ENCODE measurements at regions not wholly inside any gene's neighbourhood (a gene's known extent, or its start where the extent isn't known, plus 50 kb on each side); places are given as distances from the start of the nearest gene placed in this dataset.
A peak's percentile ranks its signal among the peaks of the same experiment; 100 is the strongest.

DNA sequence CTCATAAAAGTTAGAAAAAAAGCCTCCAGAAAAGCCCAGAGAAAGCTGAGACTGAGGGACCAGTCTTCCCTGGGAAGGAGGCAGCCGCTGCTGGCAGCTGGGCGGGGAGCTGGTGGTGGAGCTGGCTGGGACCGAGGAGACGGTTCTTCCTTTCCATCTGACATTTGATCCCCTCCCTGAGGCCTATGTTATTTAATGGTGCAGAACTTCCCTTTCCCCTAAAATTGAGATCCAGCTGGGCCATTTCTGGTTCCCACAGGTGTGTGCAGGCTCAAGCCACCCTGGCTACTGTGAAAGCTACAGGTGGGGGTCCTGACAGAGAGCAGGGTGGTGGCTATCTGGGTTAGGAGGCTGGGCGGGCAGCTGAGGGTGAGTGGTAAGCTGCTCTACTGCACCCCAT, 81.5 kb upstream of the FZD7 start:
- TF ChIP-seq POLR2A (IDR thresholded peaks at IDR 0.05): no peak
- TF ChIP-seq CTCF (IDR thresholded peaks at IDR 0.05): no peak
- 63 to 91% (median 71%) methylated on average over 5 of the region's 5 CpGs for WGBS, 4 donors
- H3K36me3 ChIP-seq: no peaks in the 10 kb centered on the region
- intact Hi-C loops (cut with DNase I): loop anchor here in 1 of 10 donors (5.0 kb wide), 1 partner anchor 85 kb away; no protein-coding TSS in a partner anchor
- H3K27me3 ChIP-seq: peaks cover 0 to 31% (median 0%) of the 10 kb centered on the region in 9 donors
- ATAC-seq (no peak), DNase-seq (no peak)
- H3K9me3 ChIP-seq: no peaks in the 10 kb centered on the region
- H3K4me3 ChIP-seq: no peak overlapping the region
- H3K27ac ChIP-seq: no peak overlapping the region
- peaks cover 0 to 11% (median 2%) of the 10 kb centered on the region in 12 donors for H3K4me1 ChIP-seq

- Histone ChIP-seq H3K9me3 (no peaks in the 10 kb centered on the region), H3K4me1 (peaks cover 0 to 11% (median 2%) of the 10 kb centered on the region in 12 donors), H3K4me3 (no peak overlapping the region), H3K27me3 (peaks cover 0 to 21% (median 0%) of the 10 kb centered on the region in 9 donors), H3K27ac (peak overlapping the region in 2 of 12 donors; percentile 19 to 37), H3K36me3 (no peaks in the 10 kb centered on the region)
- intact Hi-C loops (cut with DNase I): loop anchor here in 1 of 10 donors (5.0 kb wide), 1 partner anchor 84 kb away; no protein-coding TSS in a partner anchor
- 48 to 62% (median 58%) methylated on average over 3 to 4 of the region's 4 CpGs for WGBS, 4 donors
- peak in 4 of 5 donors; percentile 27 to 58 (median 46) for DNase-seq
- TF ChIP-seq POLR2A (IDR thresholded peaks at IDR 0.05) (no peak), CTCF (IDR thresholded peaks at IDR 0.05) (no peak)
- ATAC-seq: peak; percentile 79 to 96 (median 92)
Measured at GRCh38 chr2:201953396-201953795, 80.3 kb upstream of the FZD7 start.

DNA sequence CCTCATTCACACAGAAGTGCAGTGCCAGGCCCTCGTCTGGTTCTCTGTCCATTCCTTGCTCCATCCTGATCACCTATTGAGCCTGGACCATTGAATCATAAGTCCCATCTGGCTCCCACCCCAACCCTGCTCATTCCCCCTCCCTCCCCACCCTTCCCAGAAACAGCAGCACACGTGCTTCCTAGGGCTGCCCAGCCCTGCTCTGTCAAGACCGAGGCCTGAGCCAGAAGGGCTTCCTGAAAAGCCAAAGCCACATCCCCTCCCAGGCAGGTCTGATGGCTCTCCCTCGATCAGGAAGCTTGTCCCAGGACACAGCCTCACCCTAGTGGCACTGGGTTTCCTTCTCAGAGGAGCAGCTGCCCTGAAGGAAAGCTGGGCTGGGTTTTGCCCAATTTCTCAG, 79.8 kb upstream of the FZD7 start:
- intact Hi-C loops (cut with DNase I): loop anchor here in 1 of 10 donors (5.0 kb wide), 1 partner anchor 83 kb away; no protein-coding TSS in a partner anchor
- ATAC-seq: peak in 3 of 4 donors; percentile 23 to 51 (median 24)
- 37 to 50% (median 45%) methylated on average over 1 to 4 of the region's 4 CpGs for WGBS, 4 donors

DNA sequence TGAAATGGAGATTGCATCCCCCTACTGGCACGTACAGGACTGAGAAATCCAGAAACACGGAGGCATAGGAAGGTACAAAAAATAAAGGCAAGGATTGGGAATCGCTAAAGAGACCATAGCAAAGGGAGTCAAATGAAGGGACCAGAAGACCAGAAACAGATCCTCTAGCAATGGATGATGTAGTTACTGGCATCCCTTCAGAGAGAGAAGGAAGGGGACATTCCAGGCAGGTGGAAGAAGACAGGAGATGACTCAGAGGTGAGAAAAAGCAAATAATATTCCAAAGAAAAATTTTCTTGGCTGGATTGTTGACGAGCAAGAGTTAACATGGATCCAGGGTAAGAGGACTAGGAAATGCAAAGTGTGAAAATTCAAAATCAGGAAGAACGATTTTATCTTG, 78.4 kb upstream of the FZD7 start:
- no peak for ATAC-seq
- Histone ChIP-seq H3K27me3 (peaks cover 0 to 6% (median 0%) of the 10 kb centered on the region in 9 donors), H3K4me1 (peaks cover 0 to 11% (median 2%) of the 10 kb centered on the region in 12 donors), H3K36me3 (no peaks in the 10 kb centered on the region), H3K9me3 (no peaks in the 10 kb centered on the region), H3K4me3 (no peak overlapping the region), H3K27ac (no peak overlapping the region)
- WGBS, 4 donors: 73 to 76% (median 74%) methylated on average over 5 of the region's 5 CpGs
- DNase-seq: no peak
- intact Hi-C loops (cut with DNase I): no loop called here
- no peak for TF ChIP-seq CTCF (IDR thresholded peaks at IDR 0.05)
- no peak for TF ChIP-seq POLR2A (IDR thresholded peaks at IDR 0.05)

More for the DNA sequence above, 79.8 kb upstream of the FZD7 start:
- TF ChIP-seq POLR2A (IDR thresholded peaks at IDR 0.05) (no peak), CTCF (IDR thresholded peaks at IDR 0.05) (no peak)
- H3K27ac ChIP-seq: peak overlapping the region in 1 of 12 donors; percentile 19
- no peaks in the 10 kb centered on the region for H3K9me3 ChIP-seq
- no peaks in the 10 kb centered on the region for H3K36me3 ChIP-seq
- H3K4me1 ChIP-seq: peaks cover 0 to 11% (median 2%) of the 10 kb centered on the region in 12 donors
- peaks cover 0 to 19% (median 0%) of the 10 kb centered on the region in 9 donors for H3K27me3 ChIP-seq
- no peak overlapping the region for H3K4me3 ChIP-seq
- no peak for DNase-seq
